Activated CD8-positive, alpha-beta memory T cell treated with anti-CD3 and anti-CD28 coated beads for 48 hours (primary cell): ENCODE measurements at regions not wholly inside any gene's neighbourhood (a gene's known extent, or its start where the extent isn't known, plus 50 kb on each side); places are given as distances from the start of the nearest gene placed in this dataset.
"Not testable (repeated sequence)": the region's sequence is repeated elsewhere in the genome, so short reads cannot be mapped to it uniquely, and the experiment has no call there.

Experiments used
- DNase-seq, 3 experiments: peaks; one replicate each; pipeline ENCODE4 v3.0.0-alpha.2; 2020; ENCODE audit warnings: low read depth in 2 of 3, low spot score in 2 of 3

GRCh38 chr18:38525039-38525438 lies 959.4 kb upstream of the CELF4 start:
- no peak for DNase-seq

DNA sequence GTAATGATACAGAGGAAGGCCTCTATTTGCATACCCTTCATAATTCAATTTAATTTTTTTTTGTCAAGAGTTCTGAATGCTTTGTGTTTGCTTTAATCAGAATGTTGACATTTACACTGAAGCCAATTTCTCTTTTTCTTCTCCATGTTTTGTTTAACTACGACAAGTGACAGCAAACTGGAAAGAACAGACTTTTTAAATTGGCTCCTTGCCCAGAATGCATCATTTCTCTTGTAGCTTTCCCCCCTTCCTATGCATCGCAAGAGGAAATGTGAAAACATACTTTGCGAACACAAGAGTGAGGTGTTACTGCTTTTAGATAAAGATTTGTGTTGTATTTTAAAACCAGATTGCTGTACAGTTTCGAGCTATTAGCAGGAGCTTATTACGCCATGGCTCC lies 955.2 kb upstream of the CELF4 start:
- DNase-seq = no peak

- DNase-seq = no peak
Measured at GRCh38 chr18:38502539-38502938, 936.9 kb upstream of the CELF4 start.

GRCh38 chr18:38497266-38497665 lies 931.7 kb upstream of the CELF4 start:
- no peak for DNase-seq

DNA sequence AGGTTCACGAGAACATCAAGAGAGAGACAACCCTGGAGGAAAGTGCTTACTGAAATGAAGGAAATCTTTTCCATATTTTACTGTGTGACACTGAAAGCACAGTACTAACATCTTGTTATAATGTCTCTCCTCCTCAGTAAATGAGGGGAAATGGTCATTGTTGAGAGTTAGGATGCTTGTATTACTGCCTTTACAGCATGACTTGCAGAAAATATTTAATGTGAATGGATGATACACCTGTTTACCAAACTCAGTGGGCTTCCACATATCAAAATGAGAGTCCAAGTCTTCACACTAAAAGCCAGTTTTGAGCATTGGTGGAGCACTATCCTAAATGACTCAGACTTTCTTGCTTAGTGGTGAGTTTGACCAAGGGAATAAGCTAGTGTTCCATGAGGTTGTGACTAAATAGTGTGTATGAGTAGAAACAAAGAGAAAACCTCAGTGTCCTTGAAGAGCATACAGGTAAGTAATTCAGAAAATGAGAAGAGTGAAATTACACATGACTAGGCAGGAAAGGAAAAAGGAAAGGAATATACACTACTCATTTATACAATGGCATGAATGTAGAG lies 930.7 kb upstream of the CELF4 start:
- no peak for DNase-seq

DNA sequence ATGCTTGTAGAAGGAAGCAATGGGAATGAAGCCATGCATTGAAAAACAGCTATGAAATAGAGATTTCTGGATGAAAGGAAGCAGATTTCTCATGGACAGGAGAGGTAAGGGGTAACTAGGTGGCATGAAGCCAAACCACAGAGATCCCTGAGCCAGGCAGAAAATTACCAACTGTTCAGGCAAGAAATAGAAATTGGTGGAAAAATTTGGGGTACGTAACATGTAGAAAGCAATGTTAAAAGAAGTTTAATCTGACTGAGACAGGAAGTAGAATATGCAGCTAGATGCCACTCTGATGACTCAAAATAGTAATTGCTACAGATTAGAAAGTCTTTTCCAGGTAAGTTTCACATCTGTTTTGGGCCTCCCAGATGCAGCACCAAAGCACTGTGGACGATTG lies 928.5 kb upstream of the CELF4 start:
- no peak for DNase-seq

GRCh38 chr18:38491195-38491594 lies 925.6 kb upstream of the CELF4 start:
- no peak for DNase-seq

DNA sequence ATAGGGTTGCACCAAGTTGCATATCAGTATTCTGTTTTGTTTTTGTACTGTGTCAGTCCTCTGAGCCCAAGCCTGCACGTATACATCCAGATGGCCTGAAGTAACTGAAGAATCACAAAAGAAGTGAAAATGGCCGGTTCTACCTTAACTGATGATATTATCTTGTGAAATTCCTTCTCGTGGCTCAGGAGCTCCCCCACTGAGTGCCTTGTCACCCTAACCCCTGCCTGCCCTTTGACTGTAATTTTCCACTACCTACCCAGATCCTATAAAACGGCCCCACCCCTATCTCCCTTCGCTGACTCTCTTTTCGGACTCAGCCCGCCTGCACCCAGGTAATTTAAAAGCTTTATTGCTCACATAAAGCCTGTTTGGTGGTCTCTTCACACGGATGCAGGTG lies 924.1 kb upstream of the CELF4 start:
- not testable (repeated sequence) for DNase-seq

DNA sequence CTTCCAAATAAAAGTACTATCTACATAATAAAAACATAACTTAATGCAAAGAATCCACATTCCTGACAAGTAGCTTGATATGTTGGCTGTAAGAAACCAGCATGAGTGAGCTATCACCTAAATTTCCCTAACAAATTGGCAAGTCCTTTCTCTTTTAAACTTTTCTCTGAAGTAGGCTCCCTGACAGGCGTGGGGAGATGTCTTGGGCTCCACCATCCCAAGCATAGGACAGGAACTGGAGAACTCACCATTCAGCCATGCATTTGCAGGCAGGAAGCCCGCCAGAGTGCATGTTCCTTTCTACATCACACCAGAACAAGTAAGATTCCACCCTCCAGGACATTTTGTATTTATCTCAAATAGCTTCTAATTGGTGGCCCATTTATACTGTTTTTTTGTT lies 921.9 kb upstream of the CELF4 start:
- no peak for DNase-seq

GRCh38 chr18:38483326-38483725 lies 917.7 kb upstream of the CELF4 start:
- DNase-seq = no peak

- DNase-seq = no peak
Measured at GRCh38 chr18:38481576-38481975, 916.0 kb upstream of the CELF4 start.

- DNase-seq = no peak
Measured at GRCh38 chr18:38475686-38476085, 910.1 kb upstream of the CELF4 start.

- no peak for DNase-seq
Measured at GRCh38 chr18:38473535-38473934, 907.9 kb upstream of the CELF4 start.

DNA sequence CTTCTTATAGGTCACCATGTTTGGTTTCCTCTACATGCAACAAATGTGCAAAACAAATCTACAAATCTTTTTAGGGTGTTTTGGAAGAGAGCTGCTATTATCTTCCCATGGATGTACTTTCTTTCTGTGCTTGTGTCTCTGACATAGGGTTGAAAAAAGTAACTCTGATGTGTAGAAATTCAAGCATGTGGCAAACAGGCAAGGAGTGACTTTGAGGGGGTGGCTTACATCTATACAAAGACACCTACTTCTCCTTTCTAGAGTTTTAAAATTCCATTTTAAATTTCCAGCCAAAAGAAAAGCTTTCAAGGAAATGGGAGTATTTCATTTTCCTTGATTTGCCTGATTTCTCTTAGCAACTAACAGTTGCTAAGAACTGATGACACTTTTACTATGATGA lies 904.8 kb upstream of the CELF4 start:
- no peak for DNase-seq

- no peak for DNase-seq
Measured at GRCh38 chr18:38466426-38466825, 900.8 kb upstream of the CELF4 start.

GRCh38 chr18:38464024-38464423 lies 898.4 kb upstream of the CELF4 start:
- no peak for DNase-seq

DNA sequence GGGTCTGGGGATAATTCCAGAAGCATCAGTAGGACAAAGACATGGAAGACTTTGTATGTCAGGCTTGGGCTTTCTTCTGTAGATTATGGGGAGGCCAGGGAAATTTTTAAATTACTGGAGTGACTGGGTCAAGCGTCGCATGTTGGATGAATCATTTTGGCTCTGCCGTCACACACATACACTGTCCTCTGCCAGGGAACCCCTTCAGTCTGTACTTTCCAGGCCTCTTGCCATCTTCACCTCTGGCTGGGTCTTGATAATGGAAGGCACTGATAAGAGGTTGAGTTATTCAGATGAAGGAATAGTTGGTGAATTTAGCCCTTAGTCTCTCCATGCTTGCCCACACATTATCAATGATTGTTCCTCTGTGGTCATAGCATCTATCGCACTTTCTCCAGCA lies 895.1 kb upstream of the CELF4 start:
- DNase-seq = no peak

- no peak for DNase-seq
Measured at GRCh38 chr18:38459131-38459994, 893.8 kb upstream of the CELF4 start.

- DNase-seq = no peak
Measured at GRCh38 chr18:38458698-38459097, 893.1 kb upstream of the CELF4 start.

- DNase-seq = no peak
Measured at GRCh38 chr18:38456253-38456652, 890.7 kb upstream of the CELF4 start.

- no peak for DNase-seq
Measured at GRCh38 chr18:38454764-38455469, 889.3 kb upstream of the CELF4 start.

DNA sequence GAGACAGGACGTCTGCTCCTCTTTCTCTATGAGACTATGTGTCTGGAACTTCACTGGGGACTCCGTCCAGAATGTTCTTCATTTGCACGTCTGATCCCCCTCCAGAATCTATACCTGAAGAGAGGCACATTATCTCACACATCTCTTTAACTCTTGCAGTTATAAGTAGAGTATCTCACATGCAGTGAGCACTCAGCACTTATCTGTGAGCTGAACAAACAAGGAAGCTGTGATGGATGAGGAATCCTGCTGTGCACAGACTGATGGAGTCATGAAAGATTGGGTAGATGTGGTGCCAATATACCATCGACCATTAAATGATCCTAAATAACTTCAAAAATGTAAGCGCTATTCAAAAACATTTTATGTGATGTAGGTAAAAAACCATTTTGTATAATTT lies 888.3 kb upstream of the CELF4 start:
- DNase-seq = no peak
